DOHH2 (cell line): ENCODE measurements at regions not wholly inside any gene's neighbourhood (a gene's known extent, or its start where the extent isn't known, plus 50 kb on each side); places are given as distances from the start of the nearest gene placed in this dataset.

Source experiments
- CTCF ChIP-seq: fragments of 200-600 bp; sonication (generic); IDR thresholded peaks from one replicate; pipeline ENCODE4 v1.5.1; 2014; ENCODE audit warnings: antibody characterized with exemption, mild to moderate bottlenecking, low read depth, low read length; ENCODE audit not compliant: poor library complexity, severe bottlenecking
- EZH2phosphoT487 ChIP-seq: fragments of 200-600 bp; sonication (generic); IDR thresholded peaks from 2 replicates; pipeline ENCODE4 v1.6.1; 2017; ENCODE audit warnings: borderline replicate concordance, mild to moderate bottlenecking, antibody characterized with exemption, low read length, moderate library complexity, mixed read lengths

GRCh38 chr2:104318001-104318665 lies 535.8 kb upstream of the POU3F3 start:
- TF ChIP-seq CTCF, result no peak
- no peak for TF ChIP-seq EZH2phosphoT487
